ENCODE measurements at regions not wholly inside any gene's neighbourhood (a gene's known extent, or its start where the extent isn't known, plus 50 kb on each side); places are given as distances from the start of the nearest gene placed in this dataset.

DNA sequence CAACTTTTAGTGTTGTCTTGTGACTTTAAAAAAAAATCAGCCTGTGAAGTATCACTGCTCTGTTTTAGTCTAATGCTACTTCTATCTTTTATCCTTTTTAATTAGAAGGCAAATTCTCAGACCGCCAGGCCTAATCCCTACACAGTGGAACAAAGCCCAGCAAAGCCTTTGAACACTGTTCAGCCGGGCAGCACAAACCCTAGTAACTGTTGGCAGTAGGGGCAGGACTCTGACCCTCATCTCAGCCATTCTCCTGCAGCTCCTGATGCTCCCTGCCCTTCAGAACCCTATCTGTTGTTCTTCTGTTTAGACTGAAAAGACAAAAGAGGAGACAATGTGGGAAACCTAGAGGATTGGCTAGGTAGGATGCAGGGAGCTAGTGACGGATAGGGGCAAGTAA is 78.0 kb upstream of the OTX2 start:
- Histone ChIP-seq H3T11ph (ENCODE audit: low read length) (no peak overlapping the region), H3K79me2 (ENCODE audit: insufficient read depth, low read length) (no peaks in the 10 kb centered on the region), H3K23ac (ENCODE audit: insufficient read length, low read depth, low read length) (no peak overlapping the region), H2BK12ac (ENCODE audit: insufficient read length, low read depth, low read length) (no peak overlapping the region), H3K4ac (ENCODE audit: low read depth, low read length) (no peak overlapping the region), H3K79me1 (ENCODE audit: insufficient read depth, low read depth, low read length, poor library complexity, severe bottlenecking) (no peaks in the 10 kb centered on the region), H2BK15ac (ENCODE audit: low read depth, low read length) (no peak overlapping the region), H4K8ac (replicated peaks; ENCODE audit: insufficient read length, low read depth, low read length) (no peak overlapping the region), H2AFZ (ENCODE audit: low read length) (no peak overlapping the region), H3K14ac (ENCODE audit: insufficient read depth, low read length) (no peak overlapping the region), H3K4me1 (ENCODE audit: insufficient read depth, low read length) (peaks cover 7% of the 10 kb centered on the region; the same call in 1 of the 2 replicates), H3K27ac (ENCODE audit: insufficient read length, low read depth, low read length) (no peak overlapping the region), H3K9me3 (ENCODE audit: control insufficient read depth, low read depth, low read length) (no peaks in the 10 kb centered on the region), H2BK5ac (ENCODE audit: insufficient read length, low read length) (no peak overlapping the region), H2BK120ac (ENCODE audit: low read depth, low read length, poor library complexity, severe bottlenecking) (no peak overlapping the region), H3K23me2 (ENCODE audit: insufficient read length, low read depth, low read length, poor library complexity, severe bottlenecking) (no peaks in the 10 kb centered on the region), H2AK5ac (ENCODE audit: insufficient read length, low read length) (no peak overlapping the region), H3K4me2 (ENCODE audit: insufficient read depth, insufficient read length, low read length) (no peak overlapping the region), H3K27me3 (ENCODE audit: insufficient read depth, low read length) (peaks cover 29% of the 10 kb centered on the region; the same call in 1 of the 2 replicates), H2BK20ac (ENCODE audit: low read depth, low read length, poor library complexity, severe bottlenecking) (no peak overlapping the region), H3K9ac (ENCODE audit: extremely low read depth, insufficient read length, low read length) (no peak overlapping the region), H4K20me1 (ENCODE audit: control insufficient read depth, insufficient read depth, insufficient read length) (no peaks in the 10 kb centered on the region), H4K91ac (ENCODE audit: insufficient read length, low read depth, low read length) (no peak overlapping the region), H3K18ac (ENCODE audit: insufficient read length, low read depth, low read length) (no peak overlapping the region), H3K56ac (ENCODE audit: insufficient read length, low read depth, low read length) (no peak overlapping the region), H4K5ac (ENCODE audit: insufficient read length, low read depth, low read length) (no peak overlapping the region)
- no peak for DNase-seq
- Mint-ChIP-seq H3K36me3 (ENCODE audit: insufficient read depth in 1 of 3, low read depth in 3 of 3) (no peaks in the 10 kb centered on the region), H3K27me3 (ENCODE audit: low read depth) (peaks cover 50% of the 10 kb centered on the region), H3K27ac (peak overlapping the region in 1 of 3 experiments; percentile 2; a peak in 2 of 7 replicates), H3K4me1 (peaks cover 74 to 77% of the 10 kb centered on the region in 2 experiments), H3K9me3 (no peaks in the 10 kb centered on the region; a peak in 1 of 5 replicates), H3K4me3 (0 out of 5 replicates have a peak overlapping the region, but pooled peaks of 1 of the 2 experiments have one; percentile 22)
- WGBS (ENCODE audit: extremely low coverage, insufficient read length, low lambda C conversion rate): no CpG with 5 or more reads among the region's 3 CpGs
- TF ChIP-seq, protein P1, sequence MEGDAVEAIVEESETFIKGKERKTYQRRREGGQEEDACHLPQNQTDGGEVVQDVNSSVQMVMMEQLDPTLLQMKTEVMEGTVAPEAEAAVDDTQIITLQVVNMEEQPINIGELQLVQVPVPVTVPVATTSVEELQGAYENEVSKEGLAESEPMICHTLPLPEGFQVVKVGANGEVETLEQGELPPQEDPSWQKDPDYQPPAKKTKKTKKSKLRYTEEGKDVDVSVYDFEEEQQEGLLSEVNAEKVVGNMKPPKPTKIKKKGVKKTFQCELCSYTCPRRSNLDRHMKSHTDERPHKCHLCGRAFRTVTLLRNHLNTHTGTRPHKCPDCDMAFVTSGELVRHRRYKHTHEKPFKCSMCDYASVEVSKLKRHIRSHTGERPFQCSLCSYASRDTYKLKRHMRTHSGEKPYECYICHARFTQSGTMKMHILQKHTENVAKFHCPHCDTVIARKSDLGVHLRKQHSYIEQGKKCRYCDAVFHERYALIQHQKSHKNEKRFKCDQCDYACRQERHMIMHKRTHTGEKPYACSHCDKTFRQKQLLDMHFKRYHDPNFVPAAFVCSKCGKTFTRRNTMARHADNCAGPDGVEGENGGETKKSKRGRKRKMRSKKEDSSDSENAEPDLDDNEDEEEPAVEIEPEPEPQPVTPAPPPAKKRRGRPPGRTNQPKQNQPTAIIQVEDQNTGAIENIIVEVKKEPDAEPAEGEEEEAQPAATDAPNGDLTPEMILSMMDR (conservative IDR thresholded peaks at IDR 0.05): no peak

Data from H9 (cell line).